Astrocyte (in vitro differentiated cells and primary cell): ENCODE measurements at regions not wholly inside any gene's neighbourhood (a gene's known extent, or its start where the extent isn't known, plus 50 kb on each side); places are given as distances from the start of the nearest gene placed in this dataset.

Experiments used
- DNase-seq: peaks from one replicate; pipeline ENCODE4 v3.0.0-alpha.2; 2010; ENCODE audit warnings: low read depth
- FAIRE-seq: peaks from 2 replicates; lab custom pipeline; 2011; peaks lifted over from hg19 to GRCh38; lab: Jason Lieb, UNC
- H2AFZ ChIP-seq: 2 replicates; pipeline ENCODE4 v1.6.0; 2012; ENCODE audit warnings: low read depth, low read length, inconsistent platforms
- H3K27ac ChIP-seq: 2 replicates; pipeline ENCODE4 v1.5.1; 2011; ENCODE audit warnings: low read depth, low read length, inconsistent platforms
- H3K27me3 ChIP-seq: 2 replicates; pipeline ENCODE4 v1.6.0; 2011; ENCODE audit warnings: low read length, inconsistent platforms; ENCODE audit not compliant: insufficient read depth
- H3K36me3 ChIP-seq: 2 replicates; pipeline ENCODE4 v1.5.1; 2011; ENCODE audit warnings: low read length, inconsistent platforms; ENCODE audit not compliant: insufficient read depth
- H3K4me1 ChIP-seq: 2 replicates; pipeline ENCODE4 v1.5.1; 2011; ENCODE audit warnings: low read length, inconsistent platforms; ENCODE audit not compliant: insufficient read depth
- H3K4me2 ChIP-seq: 2 replicates; pipeline ENCODE4 v1.6.0; 2012; ENCODE audit warnings: low read length, inconsistent platforms
- H3K4me3 ChIP-seq: 2 replicates; pipeline ENCODE4 v1.5.1; 2011; ENCODE audit warnings: low read depth, mild to moderate bottlenecking, low read length, inconsistent platforms; ENCODE audit not compliant: insufficient read depth
- H3K79me2 ChIP-seq: 2 replicates; pipeline ENCODE4 v1.6.0; 2012; ENCODE audit warnings: mild to moderate bottlenecking, low read length, inconsistent platforms; ENCODE audit not compliant: insufficient read depth
- H3K9ac ChIP-seq: 2 replicates; pipeline ENCODE4 v1.6.0; 2012; ENCODE audit warnings: mild to moderate bottlenecking, low read length, inconsistent platforms
- H3K9me3 ChIP-seq: 2 replicates; pipeline ENCODE4 v1.5.1; 2012; ENCODE audit warnings: low read depth, mild to moderate bottlenecking, low read length, inconsistent platforms; ENCODE audit not compliant: insufficient read depth
- H4K20me1 ChIP-seq: 2 replicates; pipeline ENCODE4 v1.6.0; 2012; ENCODE audit warnings: low read length, inconsistent platforms; ENCODE audit not compliant: insufficient read depth
- H3K27ac Mint-ChIP-seq: one replicate; pipeline ENCODE4 v1.8.0; 2021; ENCODE audit warnings: mild to moderate bottlenecking, mixed read lengths; ENCODE audit not compliant: unreplicated experiment
- H3K27me3 Mint-ChIP-seq: one replicate; pipeline ENCODE4 v1.8.0; 2021; ENCODE audit warnings: low read depth, mixed read lengths; ENCODE audit not compliant: unreplicated experiment
- H3K36me3 Mint-ChIP-seq: one replicate; pipeline ENCODE4 v1.8.0; 2021; ENCODE audit warnings: low read depth, mixed read lengths; ENCODE audit not compliant: unreplicated experiment
- H3K4me1 Mint-ChIP-seq: one replicate; pipeline ENCODE4 v1.8.0; 2021; ENCODE audit warnings: low read depth, mixed read lengths; ENCODE audit not compliant: unreplicated experiment
- H3K4me3 Mint-ChIP-seq: one replicate; pipeline ENCODE4 v1.8.0; 2021; ENCODE audit warnings: mild to moderate bottlenecking, moderate library complexity, mixed read lengths; ENCODE audit not compliant: unreplicated experiment
- H3K9me3 Mint-ChIP-seq: one replicate; pipeline ENCODE4 v1.8.0; 2021; ENCODE audit warnings: mild to moderate bottlenecking, mixed read lengths; ENCODE audit not compliant: unreplicated experiment
- CTCF ChIP-seq: IDR thresholded peaks from 2 replicates; pipeline ENCODE4 v1.5.1; 2011; ENCODE audit warnings: low read depth, mild to moderate bottlenecking, inconsistent platforms, low read length, moderate library complexity; ENCODE audit not compliant: insufficient read depth
- EZH2 ChIP-seq: IDR thresholded peaks from 2 replicates; pipeline ENCODE4 v1.6.1; 2012; ENCODE audit warnings: mild to moderate bottlenecking, low read length, inconsistent platforms; ENCODE audit not compliant: insufficient read depth

GRCh38 chr19:28871099-28871725 lies 341.7 kb downstream of the UQCRFS1 start:
- TF ChIP-seq EZH2 (no peak), CTCF (no peak)
- no peak overlapping the region for H3K27ac Mint-ChIP-seq
- Histone ChIP-seq H4K20me1 (no peaks in the 10 kb centered on the region), H3K27ac (no peak overlapping the region), H3K9ac (no peak overlapping the region), H2AFZ (no peak overlapping the region), H3K4me3 (no peak overlapping the region), H3K79me2 (no peaks in the 10 kb centered on the region), H3K9me3 (peaks cover 3% of the 10 kb centered on the region), H3K4me1 (no peaks in the 10 kb centered on the region), H3K4me2 (no peak overlapping the region), H3K36me3 (no peaks in the 10 kb centered on the region), H3K27me3 (no peaks in the 10 kb centered on the region)
- no peak for FAIRE-seq
- H3K27me3 Mint-ChIP-seq: peaks cover 21% of the 10 kb centered on the region
- DNase-seq: no peak
- H3K4me1 Mint-ChIP-seq: no peaks in the 10 kb centered on the region
- no peaks in the 10 kb centered on the region for H3K36me3 Mint-ChIP-seq
- H3K9me3 Mint-ChIP-seq: peaks cover 5% of the 10 kb centered on the region
- no peak overlapping the region for H3K4me3 Mint-ChIP-seq

- FAIRE-seq (no peak), DNase-seq (no peak)
- peaks cover 5% of the 10 kb centered on the region for H3K9me3 Mint-ChIP-seq
- Histone ChIP-seq H3K79me2 (no peaks in the 10 kb centered on the region), H4K20me1 (no peaks in the 10 kb centered on the region), H3K4me3 (no peak overlapping the region), H3K4me2 (no peak overlapping the region), H3K9me3 (peaks cover 3% of the 10 kb centered on the region), H3K36me3 (no peaks in the 10 kb centered on the region), H3K4me1 (no peaks in the 10 kb centered on the region), H3K9ac (no peak overlapping the region), H3K27me3 (no peaks in the 10 kb centered on the region), H2AFZ (no peak overlapping the region), H3K27ac (no peak overlapping the region)
- H3K27me3 Mint-ChIP-seq: peaks cover 27% of the 10 kb centered on the region
- H3K27ac Mint-ChIP-seq: no peak overlapping the region
- H3K4me1 Mint-ChIP-seq: no peaks in the 10 kb centered on the region
- no peak for TF ChIP-seq EZH2
- no peak for TF ChIP-seq CTCF
- no peaks in the 10 kb centered on the region for H3K36me3 Mint-ChIP-seq
- no peak overlapping the region for H3K4me3 Mint-ChIP-seq
These were observed 343.5 kb downstream of the UQCRFS1 start for GRCh38 chr19:28869459-28869858.

GRCh38 chr19:28868836-28869235 lies 344.1 kb downstream of the UQCRFS1 start:
- H3K4me2 ChIP-seq: no peak overlapping the region
- Mint-ChIP-seq H3K36me3 (no peaks in the 10 kb centered on the region), H3K4me1 (no peaks in the 10 kb centered on the region), H3K9me3 (peaks cover 3% of the 10 kb centered on the region), H3K4me3 (no peak overlapping the region), H3K27me3 (peaks cover 31% of the 10 kb centered on the region), H3K27ac (no peak overlapping the region)
- no peak overlapping the region for H3K9ac ChIP-seq
- H3K27me3 ChIP-seq: no peaks in the 10 kb centered on the region
- no peaks in the 10 kb centered on the region for H3K4me1 ChIP-seq
- FAIRE-seq: no peak
- H3K36me3 ChIP-seq: no peaks in the 10 kb centered on the region
- H3K79me2 ChIP-seq: no peaks in the 10 kb centered on the region
- H3K9me3 ChIP-seq: peaks cover 3% of the 10 kb centered on the region
- no peaks in the 10 kb centered on the region for H4K20me1 ChIP-seq
- no peak overlapping the region for H2AFZ ChIP-seq
- no peak overlapping the region for H3K27ac ChIP-seq
- no peak overlapping the region for H3K4me3 ChIP-seq
- no peak for DNase-seq
- TF ChIP-seq EZH2: no peak
- TF ChIP-seq CTCF: no peak
